Suprapubic skin (tissue), 4 donors: ENCODE measurements at regions not wholly inside any gene's neighbourhood (a gene's known extent, or its start where the extent isn't known, plus 50 kb on each side); places are given as distances from the start of the nearest gene placed in this dataset.

ENCODE experiments used
- DNase-seq, 2 donors: peaks; one replicate each; pipeline ENCODE4 v3.0.0-alpha.2; 2019; ENCODE audit warnings: low spot score in 2 of 2
- H3K27ac ChIP-seq: fragments of 200-600 bp; sonication (generic); one replicate; pipeline ENCODE4 v1.5.1; 2019
- H3K27me3 ChIP-seq: fragments of 200-600 bp; sonication (generic); one replicate; pipeline ENCODE4 v1.5.1; 2019
- H3K36me3 ChIP-seq: fragments of 200-600 bp; sonication (generic); one replicate; pipeline ENCODE4 v1.5.1; 2019
- H3K4me1 ChIP-seq: fragments of 200-600 bp; sonication (generic); one replicate; pipeline ENCODE4 v1.5.1; 2019
- H3K4me3 ChIP-seq: fragments of 200-600 bp; sonication (generic); one replicate; pipeline ENCODE4 v1.5.1; 2019; ENCODE audit warnings: mild to moderate bottlenecking
- H3K9me3 ChIP-seq: fragments of 200-600 bp; sonication (generic); one replicate; pipeline ENCODE4 v1.5.1; 2019
- EP300 ChIP-seq: sonication (generic); formaldehyde crosslinking; IDR thresholded peaks from one replicate; pipeline ENCODE4 v1.6.1; 2017; ENCODE audit warnings: antibody characterized with exemption
- POLR2A ChIP-seq, 2 donors: fragments of 450-650 bp; IDR thresholded peaks; one replicate each; pipeline ENCODE4 v1.6.1; 2017; ENCODE audit warnings: antibody characterized with exemption in 2 of 2, mild to moderate bottlenecking in 2 of 2, moderate library complexity in 2 of 2
- POLR2AphosphoS5 ChIP-seq, 3 donors: sonication (generic); formaldehyde crosslinking; IDR thresholded peaks; one replicate each; pipeline ENCODE4 v1.6.1; 2017; ENCODE audit warnings: antibody characterized with exemption in 3 of 3
- WGBS: methylation state at CpG from one replicate; pipeline ENCODE4 v1.1.5; 2018; 5-methylcytosine and 5-hydroxymethylcytosine counted together
- TF ChIP-seq, protein P1 (sequence below), 2 donors: fragments of 200-600 bp in 1 of 2; fragments of 450-650 bp in 1 of 2; sonication (generic) in 1 of 2; IDR thresholded peaks; one replicate each; pipeline ENCODE4 v1.5.1; 2016 to 2019; ENCODE audit warnings: antibody characterized with exemption in 2 of 2, mild to moderate bottlenecking in 1 of 2, moderate library complexity in 1 of 2

GRCh38 chr20:52383995-52384621, 192.5 kb upstream of the ZFP64 start:
- TF ChIP-seq EP300, result no peak
- no peak for TF ChIP-seq POLR2A (IDR thresholded peaks at IDR 0.05)
- TF ChIP-seq, protein P1, sequence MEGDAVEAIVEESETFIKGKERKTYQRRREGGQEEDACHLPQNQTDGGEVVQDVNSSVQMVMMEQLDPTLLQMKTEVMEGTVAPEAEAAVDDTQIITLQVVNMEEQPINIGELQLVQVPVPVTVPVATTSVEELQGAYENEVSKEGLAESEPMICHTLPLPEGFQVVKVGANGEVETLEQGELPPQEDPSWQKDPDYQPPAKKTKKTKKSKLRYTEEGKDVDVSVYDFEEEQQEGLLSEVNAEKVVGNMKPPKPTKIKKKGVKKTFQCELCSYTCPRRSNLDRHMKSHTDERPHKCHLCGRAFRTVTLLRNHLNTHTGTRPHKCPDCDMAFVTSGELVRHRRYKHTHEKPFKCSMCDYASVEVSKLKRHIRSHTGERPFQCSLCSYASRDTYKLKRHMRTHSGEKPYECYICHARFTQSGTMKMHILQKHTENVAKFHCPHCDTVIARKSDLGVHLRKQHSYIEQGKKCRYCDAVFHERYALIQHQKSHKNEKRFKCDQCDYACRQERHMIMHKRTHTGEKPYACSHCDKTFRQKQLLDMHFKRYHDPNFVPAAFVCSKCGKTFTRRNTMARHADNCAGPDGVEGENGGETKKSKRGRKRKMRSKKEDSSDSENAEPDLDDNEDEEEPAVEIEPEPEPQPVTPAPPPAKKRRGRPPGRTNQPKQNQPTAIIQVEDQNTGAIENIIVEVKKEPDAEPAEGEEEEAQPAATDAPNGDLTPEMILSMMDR (IDR thresholded peaks at IDR 0.05), result no peak
- no peak for TF ChIP-seq POLR2AphosphoS5 (IDR thresholded peaks at IDR 0.05)
- WGBS, result 93% methylated on average over 10 of the region's 10 CpGs
- DNase-seq, result no peak
- no peaks in the 10 kb centered on the region for H3K27me3 ChIP-seq
- no peaks in the 10 kb centered on the region for H3K9me3 ChIP-seq
- H3K36me3 ChIP-seq, result no peaks in the 10 kb centered on the region
- no peaks in the 10 kb centered on the region for H3K4me1 ChIP-seq
- no peak overlapping the region for H3K4me3 ChIP-seq
- no peak overlapping the region for H3K27ac ChIP-seq

DNA sequence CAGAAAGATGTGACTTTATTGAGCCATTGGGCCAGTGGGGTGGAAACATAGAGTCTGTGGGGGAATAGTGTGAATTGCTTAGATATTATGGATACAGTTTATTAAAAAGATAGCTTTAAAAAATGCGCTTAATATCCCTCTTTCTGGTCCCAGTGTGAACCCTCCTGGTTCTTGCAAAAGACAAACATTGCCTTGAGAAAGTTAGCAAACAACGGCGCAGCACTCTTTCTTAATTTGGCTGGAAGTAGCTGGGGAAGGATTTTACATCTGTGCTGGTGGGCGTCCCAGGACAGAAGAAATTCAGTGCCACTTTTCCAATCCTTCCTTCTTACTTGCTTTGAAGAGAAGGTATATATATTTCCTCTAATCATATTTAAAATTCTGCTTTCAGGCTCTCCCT, 191.4 kb upstream of the ZFP64 start:
- H3K36me3 ChIP-seq, result no peaks in the 10 kb centered on the region
- H3K4me1 ChIP-seq, result no peaks in the 10 kb centered on the region
- H3K27ac ChIP-seq, result no peak overlapping the region
- 80% methylated on average over 4 of the region's 4 CpGs for WGBS
- TF ChIP-seq POLR2AphosphoS5 (IDR thresholded peaks at IDR 0.05) (no peak), EP300 (no peak), POLR2A (IDR thresholded peaks at IDR 0.05) (no peak)
- TF ChIP-seq, protein P1 (IDR thresholded peaks at IDR 0.05), result no peak
- H3K27me3 ChIP-seq, result no peaks in the 10 kb centered on the region
- no peak for DNase-seq
- H3K4me3 ChIP-seq, result no peak overlapping the region
- H3K9me3 ChIP-seq, result no peaks in the 10 kb centered on the region

GRCh38 chr20:52379723-52380336, 188.3 kb upstream of the ZFP64 start:
- H3K9me3 ChIP-seq, result no peaks in the 10 kb centered on the region
- TF ChIP-seq, protein P1 (IDR thresholded peaks at IDR 0.05), result peak; percentile 55 to 90
- TF ChIP-seq POLR2A (IDR thresholded peaks at IDR 0.05), result no peak
- no peaks in the 10 kb centered on the region for H3K36me3 ChIP-seq
- no peaks in the 10 kb centered on the region for H3K4me1 ChIP-seq
- H3K27me3 ChIP-seq, result peaks cover 4% of the 10 kb centered on the region
- no peak for DNase-seq
- H3K27ac ChIP-seq, result no peak overlapping the region
- H3K4me3 ChIP-seq, result no peak overlapping the region
- WGBS, result 51% methylated on average over 7 of the region's 7 CpGs

- no peaks in the 10 kb centered on the region for H3K9me3 ChIP-seq
- 66% methylated on average over 4 of the region's 4 CpGs for WGBS
- TF ChIP-seq POLR2A (IDR thresholded peaks at IDR 0.05) (no peak), EP300 (no peak), POLR2AphosphoS5 (IDR thresholded peaks at IDR 0.05) (no peak)
- TF ChIP-seq, protein P1 (IDR thresholded peaks at IDR 0.05), result no peak
- no peaks in the 10 kb centered on the region for H3K36me3 ChIP-seq
- no peaks in the 10 kb centered on the region for H3K4me1 ChIP-seq
- no peak overlapping the region for H3K4me3 ChIP-seq
- DNase-seq, result no peak
- peaks cover 7% of the 10 kb centered on the region for H3K27me3 ChIP-seq
- no peak overlapping the region for H3K27ac ChIP-seq
Measured at GRCh38 chr20:52372169-52372568, 180.6 kb upstream of the ZFP64 start.

GRCh38 chr20:52365688-52366087, 174.1 kb upstream of the ZFP64 start:
- WGBS, result 96% methylated on average over 7 of the region's 7 CpGs
- Histone ChIP-seq H3K27ac (no peak overlapping the region), H3K27me3 (no peaks in the 10 kb centered on the region), H3K4me3 (no peak overlapping the region), H3K36me3 (no peaks in the 10 kb centered on the region), H3K9me3 (no peaks in the 10 kb centered on the region), H3K4me1 (no peaks in the 10 kb centered on the region)
- DNase-seq, result no peak
- TF ChIP-seq POLR2A (IDR thresholded peaks at IDR 0.05) (no peak), EP300 (no peak), POLR2AphosphoS5 (IDR thresholded peaks at IDR 0.05) (no peak)
- TF ChIP-seq, protein P1 (IDR thresholded peaks at IDR 0.05), result no peak
